ENCODE measurements at regions not wholly inside any gene's neighbourhood (a gene's known extent, or its start where the extent isn't known, plus 50 kb on each side); places are given as distances from the start of the nearest gene placed in this dataset.

DNA sequence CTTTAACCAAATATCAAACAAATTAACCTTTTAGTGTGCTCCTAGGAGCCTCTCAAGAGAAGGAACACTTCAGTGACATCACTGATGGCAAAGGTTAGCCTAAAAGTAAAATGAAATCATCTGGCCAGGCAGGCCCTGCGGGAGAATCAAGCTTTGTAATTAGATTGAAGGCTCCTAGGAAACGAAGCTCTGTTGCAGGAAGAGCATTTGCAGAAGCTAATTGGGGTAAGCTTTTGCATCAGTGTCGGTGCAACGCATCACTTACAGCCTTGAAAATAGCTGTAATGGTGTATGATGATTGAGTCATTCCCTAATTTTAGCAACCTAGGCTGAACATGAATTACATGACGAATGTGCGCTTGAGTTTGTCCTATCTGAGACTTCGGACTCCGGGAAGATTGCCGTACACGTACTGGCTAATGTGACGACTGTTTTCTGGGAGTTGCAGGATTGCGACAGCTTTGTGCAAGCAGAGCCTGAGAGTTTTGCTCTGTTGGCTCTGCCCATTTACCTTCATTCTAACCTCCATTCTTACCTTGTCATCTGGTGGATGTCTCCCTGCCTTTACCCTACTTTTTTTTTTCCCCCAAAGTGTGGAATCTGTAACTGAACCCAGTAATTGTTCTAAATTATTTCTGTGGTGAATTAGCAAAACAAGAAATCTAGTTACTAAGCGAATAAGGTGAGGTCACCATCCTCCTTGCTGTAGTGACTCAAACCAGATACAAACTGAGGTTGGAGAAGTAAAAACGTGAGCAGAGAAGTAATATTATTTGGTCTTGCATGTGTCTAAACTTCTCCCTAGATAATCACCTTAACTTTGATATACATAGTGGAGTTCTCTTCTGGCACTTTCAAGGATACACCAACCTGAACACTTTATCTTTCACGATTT lies 675.9 kb upstream of the CITED2 start:
- H3K27me3 ChIP-seq: no peaks in the 10 kb centered on the region
- H3K36me3 ChIP-seq: no peaks in the 10 kb centered on the region
- peak overlapping the region; percentile 64 to 71 for H3K27ac ChIP-seq
- no peaks in the 10 kb centered on the region for H3K4me1 ChIP-seq
- TF ChIP-seq, protein P1, sequence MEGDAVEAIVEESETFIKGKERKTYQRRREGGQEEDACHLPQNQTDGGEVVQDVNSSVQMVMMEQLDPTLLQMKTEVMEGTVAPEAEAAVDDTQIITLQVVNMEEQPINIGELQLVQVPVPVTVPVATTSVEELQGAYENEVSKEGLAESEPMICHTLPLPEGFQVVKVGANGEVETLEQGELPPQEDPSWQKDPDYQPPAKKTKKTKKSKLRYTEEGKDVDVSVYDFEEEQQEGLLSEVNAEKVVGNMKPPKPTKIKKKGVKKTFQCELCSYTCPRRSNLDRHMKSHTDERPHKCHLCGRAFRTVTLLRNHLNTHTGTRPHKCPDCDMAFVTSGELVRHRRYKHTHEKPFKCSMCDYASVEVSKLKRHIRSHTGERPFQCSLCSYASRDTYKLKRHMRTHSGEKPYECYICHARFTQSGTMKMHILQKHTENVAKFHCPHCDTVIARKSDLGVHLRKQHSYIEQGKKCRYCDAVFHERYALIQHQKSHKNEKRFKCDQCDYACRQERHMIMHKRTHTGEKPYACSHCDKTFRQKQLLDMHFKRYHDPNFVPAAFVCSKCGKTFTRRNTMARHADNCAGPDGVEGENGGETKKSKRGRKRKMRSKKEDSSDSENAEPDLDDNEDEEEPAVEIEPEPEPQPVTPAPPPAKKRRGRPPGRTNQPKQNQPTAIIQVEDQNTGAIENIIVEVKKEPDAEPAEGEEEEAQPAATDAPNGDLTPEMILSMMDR (IDR thresholded peaks at IDR 0.05): no peak
- no peak for DNase-seq (ENCODE audit: low spot score)
- no peak overlapping the region for H3K4me3 ChIP-seq
- no peaks in the 10 kb centered on the region for H3K9me3 ChIP-seq

DNA sequence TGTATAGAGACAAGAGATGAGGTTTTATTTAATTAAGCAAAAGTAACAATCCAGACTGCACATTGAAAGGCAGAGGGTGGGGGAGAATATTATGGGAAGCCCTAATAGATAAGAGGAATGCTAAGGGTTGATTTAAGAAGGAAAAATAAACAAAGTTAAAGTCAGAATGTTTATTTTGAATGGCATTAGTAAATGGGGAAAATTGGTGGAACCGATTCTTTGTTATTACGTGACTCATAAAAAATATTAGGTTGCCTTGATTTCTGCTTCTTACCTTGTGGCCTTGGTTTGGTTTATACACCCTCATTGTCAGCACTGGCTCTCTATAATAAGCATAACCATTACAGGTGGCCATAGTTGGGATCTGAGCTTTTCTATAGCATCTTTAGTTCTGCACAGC lies 674.8 kb upstream of the CITED2 start:
- no peak for DNase-seq (ENCODE audit: low spot score)
- no peaks in the 10 kb centered on the region for H3K27me3 ChIP-seq
- H3K4me1 ChIP-seq: no peaks in the 10 kb centered on the region
- H3K9me3 ChIP-seq: no peaks in the 10 kb centered on the region
- no peaks in the 10 kb centered on the region for H3K36me3 ChIP-seq
- no peak overlapping the region for H3K4me3 ChIP-seq
- TF ChIP-seq, protein P1 (IDR thresholded peaks at IDR 0.05): no peak
- H3K27ac ChIP-seq: peak overlapping the region; percentile 62 to 71

DNA sequence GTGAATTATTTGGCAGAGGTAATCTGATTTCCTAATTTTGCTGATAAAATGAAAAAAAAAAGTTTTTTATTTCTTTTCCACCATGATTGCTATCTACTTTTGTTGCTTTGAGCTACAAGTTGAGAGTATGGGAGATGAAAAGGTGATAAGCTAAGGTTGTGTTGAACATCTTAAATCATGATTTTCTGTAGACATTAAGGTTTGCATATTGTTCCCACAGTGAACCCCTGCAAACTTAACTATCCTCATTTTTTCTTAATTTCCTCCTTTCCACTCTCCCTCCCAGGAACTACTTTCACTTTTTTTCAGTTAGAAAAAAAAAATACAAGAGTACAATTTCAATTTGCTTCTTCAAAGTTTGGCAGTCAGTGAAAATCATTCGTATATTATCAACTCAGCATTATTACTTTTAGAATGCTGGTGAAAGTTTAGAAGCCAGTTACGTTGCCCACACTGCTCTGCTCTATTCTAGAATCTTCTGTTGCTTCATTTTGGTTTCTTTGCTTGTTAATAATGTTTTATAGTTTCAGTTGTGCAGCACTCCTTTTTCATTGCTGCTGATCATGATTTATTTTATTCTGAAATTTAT lies 673.8 kb upstream of the CITED2 start:
- no peak overlapping the region for H3K4me3 ChIP-seq
- no peak for DNase-seq (ENCODE audit: low spot score)
- H3K4me1 ChIP-seq: peaks cover 0 to 7% of the 10 kb centered on the region in 2 donors
- H3K9me3 ChIP-seq: no peaks in the 10 kb centered on the region
- no peaks in the 10 kb centered on the region for H3K27me3 ChIP-seq
- no peaks in the 10 kb centered on the region for H3K36me3 ChIP-seq
- TF ChIP-seq, protein P1 (IDR thresholded peaks at IDR 0.05): no peak
- no peak overlapping the region for H3K27ac ChIP-seq

DNA sequence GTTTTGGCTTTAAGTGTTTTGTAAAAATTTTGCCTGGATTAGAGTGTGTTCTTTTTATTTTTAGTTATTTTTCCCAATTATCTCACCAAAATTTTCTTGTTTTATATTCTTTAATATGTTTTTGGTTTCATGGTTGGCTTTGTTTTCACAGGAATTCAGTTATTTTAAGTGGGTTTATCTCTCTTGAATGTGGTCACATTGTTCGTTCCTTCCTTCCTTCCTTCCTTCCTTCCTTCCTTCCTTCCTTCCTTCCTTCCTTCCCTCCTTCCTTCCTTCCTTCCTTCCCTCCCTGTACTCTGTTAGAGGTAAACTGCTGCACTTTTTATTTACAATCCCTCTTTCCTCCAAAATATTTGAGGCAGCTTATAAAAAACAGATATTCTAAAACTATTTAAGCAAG lies 672.9 kb upstream of the CITED2 start:
- H3K9me3 ChIP-seq: no peaks in the 10 kb centered on the region
- H3K27ac ChIP-seq: no peak overlapping the region
- H3K36me3 ChIP-seq: no peaks in the 10 kb centered on the region
- TF ChIP-seq, protein P1 (IDR thresholded peaks at IDR 0.05): no peak
- DNase-seq (ENCODE audit: low spot score): no peak
- peaks cover 0 to 7% of the 10 kb centered on the region in 2 donors for H3K4me1 ChIP-seq
- no peak overlapping the region for H3K4me3 ChIP-seq
- H3K27me3 ChIP-seq: no peaks in the 10 kb centered on the region

DNA sequence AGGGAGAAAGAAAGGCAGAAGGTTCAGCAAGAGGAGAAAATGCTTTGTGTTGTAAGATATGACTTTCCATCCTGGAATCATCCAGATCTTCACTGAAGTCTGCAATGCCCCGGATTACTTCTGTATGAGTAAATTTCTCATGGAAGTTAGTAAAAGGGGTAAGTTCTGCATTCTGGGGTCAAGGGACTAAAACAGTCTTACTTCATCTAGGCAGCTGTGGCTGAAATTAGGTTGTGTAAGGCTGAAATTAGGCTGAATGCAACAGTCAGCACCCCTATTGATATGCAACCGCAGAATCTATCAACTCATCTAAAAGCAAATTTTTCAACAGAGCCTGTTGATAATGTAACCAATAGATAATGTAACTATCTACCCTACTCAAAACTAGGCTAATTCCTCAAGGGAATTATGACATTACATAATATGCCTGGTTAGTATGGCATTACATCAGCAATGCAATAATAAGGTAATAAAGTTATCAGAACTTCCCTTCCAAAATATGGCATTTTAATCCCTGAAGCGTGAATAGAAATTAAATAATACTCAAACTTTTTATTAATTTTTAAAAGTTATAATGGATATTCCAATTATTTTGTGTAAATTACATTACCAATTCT lies 671.7 kb upstream of the CITED2 start:
- Histone ChIP-seq H3K27ac (no peak overlapping the region), H3K27me3 (no peaks in the 10 kb centered on the region), H3K9me3 (no peaks in the 10 kb centered on the region), H3K36me3 (no peaks in the 10 kb centered on the region), H3K4me1 (peaks cover 0 to 7% of the 10 kb centered on the region in 2 donors), H3K4me3 (no peak overlapping the region)
- TF ChIP-seq, protein P1 (IDR thresholded peaks at IDR 0.05): no peak
- no peak for DNase-seq (ENCODE audit: low spot score)

Measured in right atrium auricular region (tissue), 2 donors.